ENCODE measurements at regions not wholly inside any gene's neighbourhood (a gene's known extent, or its start where the extent isn't known, plus 50 kb on each side); places are given as distances from the start of the nearest gene placed in this dataset.

DNA sequence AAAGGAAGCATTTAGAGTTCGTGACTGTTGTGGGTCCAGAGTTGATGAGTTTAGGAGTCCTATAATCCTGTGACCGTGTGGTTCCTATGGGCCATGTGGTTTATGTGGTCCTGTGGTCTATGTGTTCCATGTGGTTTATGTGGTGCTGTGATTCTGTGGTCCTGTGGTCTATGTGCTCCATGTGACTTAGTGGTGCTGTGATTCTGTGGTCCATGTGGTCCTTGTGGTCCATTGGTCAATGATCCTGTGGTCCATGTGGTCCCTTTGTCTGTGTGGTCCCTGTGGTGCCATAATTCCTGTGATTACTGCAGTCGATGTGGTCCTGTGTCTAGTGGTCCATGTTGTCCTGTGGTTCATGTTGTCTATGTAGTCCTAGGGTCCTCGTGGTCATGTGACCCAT, 167.3 kb downstream of the TMEM18 start:
- no peak for DNase-seq

DNA sequence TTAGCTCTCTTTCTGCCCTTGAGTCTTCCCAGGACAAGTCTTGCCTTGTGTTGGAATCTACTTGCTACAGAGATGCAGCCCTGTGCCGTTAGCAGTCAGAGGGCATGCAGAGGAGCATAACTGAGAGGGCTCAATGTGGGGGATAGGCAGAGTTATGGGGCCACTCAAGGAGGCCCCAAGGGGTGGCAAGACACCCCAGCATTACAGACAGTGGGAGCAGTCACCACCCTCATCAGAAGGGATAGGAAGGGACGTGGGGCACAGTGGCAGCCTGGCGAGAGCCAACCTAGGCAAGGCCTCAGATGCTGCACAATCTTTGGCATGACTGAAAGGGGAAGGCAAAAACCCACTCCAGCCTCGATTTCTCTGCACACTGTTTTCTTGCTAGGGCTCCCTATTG, 169.1 kb downstream of the TMEM18 start:
- DNase-seq = no peak

- DNase-seq = no peak
Observed at GRCh38 chr2:506866-507265, 170.3 kb downstream of the TMEM18 start.

- peak; percentile 35 for DNase-seq
Observed at GRCh38 chr2:506451-506850, 170.8 kb downstream of the TMEM18 start.

- DNase-seq = no peak
Observed at GRCh38 chr2:505941-506340, 171.3 kb downstream of the TMEM18 start.

- DNase-seq = no peak
Observed at GRCh38 chr2:503288-503999, 173.8 kb downstream of the TMEM18 start.

GRCh38 chr2:502831-503230, 174.4 kb downstream of the TMEM18 start:
- no peak for DNase-seq

GRCh38 chr2:501667-502066, 175.5 kb downstream of the TMEM18 start:
- no peak for DNase-seq

DNA sequence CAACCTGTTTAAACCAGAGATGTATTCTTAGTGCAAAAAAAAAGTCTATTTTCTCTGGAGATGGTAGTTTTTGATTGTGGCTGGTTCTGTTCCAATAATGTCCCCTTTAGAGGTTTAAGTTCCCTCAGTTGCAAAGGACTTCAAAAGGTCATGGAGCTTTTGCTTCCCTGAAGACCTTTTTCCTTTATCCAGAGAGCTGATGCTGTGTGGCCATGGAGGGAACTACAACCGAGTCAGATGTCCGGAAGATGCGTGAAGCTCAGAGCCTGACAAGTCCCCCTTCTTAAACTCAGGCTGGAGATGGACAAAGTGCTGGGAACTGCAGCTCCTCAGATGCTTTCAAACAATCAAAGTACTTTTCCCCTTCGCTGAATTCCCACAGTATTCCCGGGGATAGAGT, 176.1 kb downstream of the TMEM18 start:
- DNase-seq = no peak

GRCh38 chr2:499726-500125, 177.5 kb downstream of the TMEM18 start:
- no peak for DNase-seq

GRCh38 chr2:498493-499178, 178.6 kb downstream of the TMEM18 start:
- DNase-seq = no peak

GRCh38 chr2:497770-498492, 179.3 kb downstream of the TMEM18 start:
- no peak for DNase-seq

GRCh38 chr2:496729-497128, 180.5 kb downstream of the TMEM18 start:
- DNase-seq = no peak

DNA sequence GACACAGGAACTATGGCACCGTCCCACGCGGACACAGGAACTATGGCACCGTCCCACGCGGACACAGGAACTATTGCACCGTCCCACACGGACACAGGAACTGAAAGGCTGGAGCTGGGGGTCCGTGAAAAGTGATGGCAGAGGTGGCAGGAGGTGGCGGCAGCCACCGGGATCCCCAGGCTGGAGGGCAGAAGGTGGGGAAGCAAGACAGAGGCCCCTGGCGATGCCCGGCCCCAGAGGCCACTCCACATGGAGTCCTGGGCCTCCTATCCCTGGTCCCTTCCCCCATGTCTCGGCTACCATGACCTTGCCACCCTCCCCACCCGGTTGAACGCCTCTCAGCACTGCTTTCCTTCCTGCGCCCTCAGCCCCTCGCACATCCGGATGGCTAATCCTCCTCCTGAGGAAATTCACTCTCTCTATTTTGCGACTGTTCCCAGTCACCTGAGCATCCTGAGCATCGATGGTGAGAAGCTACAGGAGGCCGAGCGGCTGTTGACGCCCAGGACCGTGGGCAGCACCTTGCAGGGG, 181.4 kb downstream of the TMEM18 start:
- no peak for DNase-seq

DNA sequence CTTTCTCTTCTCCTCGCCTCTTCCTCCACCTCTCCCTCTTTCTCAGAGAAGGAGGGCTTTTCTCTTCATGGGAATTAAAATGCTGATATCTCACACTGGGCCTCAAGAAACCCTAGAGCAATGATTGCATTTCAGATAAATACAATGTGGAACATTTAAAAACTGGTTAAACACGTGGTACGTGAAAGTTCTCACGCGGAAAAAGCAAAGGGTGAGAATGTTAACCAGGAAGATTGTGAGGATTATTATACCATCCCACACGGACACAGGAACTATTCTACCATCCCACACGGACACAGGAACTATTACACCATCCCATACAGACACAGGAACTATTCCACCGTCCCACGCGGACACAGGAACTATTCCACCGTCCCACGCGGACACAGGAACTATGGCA, 182.4 kb downstream of the TMEM18 start:
- DNase-seq = no peak

DNA sequence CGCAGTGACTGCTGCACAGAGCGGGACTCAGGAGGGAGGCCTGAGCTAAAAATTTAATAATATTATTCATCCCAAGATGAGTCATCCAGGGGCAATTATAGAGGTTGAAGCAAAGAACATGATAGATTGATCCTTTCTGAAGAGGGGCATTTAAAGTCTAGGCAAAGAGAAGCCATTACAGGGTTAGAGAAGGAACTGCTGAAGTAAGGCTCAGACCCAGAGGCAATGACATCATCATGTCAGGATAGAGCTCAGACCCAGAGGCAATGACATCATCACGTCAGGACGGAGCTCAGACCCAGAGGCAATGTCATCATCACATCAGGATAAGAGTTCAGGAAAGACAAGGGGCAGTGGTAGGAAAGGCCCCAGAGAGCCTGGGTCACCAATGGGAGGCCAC, 184.0 kb downstream of the TMEM18 start:
- DNase-seq = no peak

GRCh38 chr2:492178-492577, 185.0 kb downstream of the TMEM18 start:
- DNase-seq = no peak

GRCh38 chr2:489838-490237, 187.4 kb downstream of the TMEM18 start:
- no peak for DNase-seq

DNA sequence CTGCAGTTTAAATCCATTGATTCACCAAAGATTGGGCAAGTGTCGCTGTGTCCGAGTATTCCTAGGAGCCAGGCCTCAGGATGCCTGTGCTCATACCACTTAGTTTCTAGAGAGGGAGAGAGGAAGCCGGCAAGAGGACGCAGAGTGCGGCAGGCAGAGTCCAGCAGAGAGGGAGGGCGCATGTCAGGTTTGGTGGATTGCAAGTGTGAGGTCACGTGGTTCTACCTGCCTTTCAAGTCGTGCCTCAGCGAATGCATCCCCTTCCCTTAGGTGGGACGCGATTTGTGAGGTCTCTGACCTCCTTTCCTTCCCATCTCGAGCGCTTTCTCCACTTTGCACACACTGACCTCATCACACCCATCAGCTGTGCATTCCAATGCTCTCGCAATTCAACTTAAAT, 188.1 kb downstream of the TMEM18 start:
- DNase-seq = no peak

DNA sequence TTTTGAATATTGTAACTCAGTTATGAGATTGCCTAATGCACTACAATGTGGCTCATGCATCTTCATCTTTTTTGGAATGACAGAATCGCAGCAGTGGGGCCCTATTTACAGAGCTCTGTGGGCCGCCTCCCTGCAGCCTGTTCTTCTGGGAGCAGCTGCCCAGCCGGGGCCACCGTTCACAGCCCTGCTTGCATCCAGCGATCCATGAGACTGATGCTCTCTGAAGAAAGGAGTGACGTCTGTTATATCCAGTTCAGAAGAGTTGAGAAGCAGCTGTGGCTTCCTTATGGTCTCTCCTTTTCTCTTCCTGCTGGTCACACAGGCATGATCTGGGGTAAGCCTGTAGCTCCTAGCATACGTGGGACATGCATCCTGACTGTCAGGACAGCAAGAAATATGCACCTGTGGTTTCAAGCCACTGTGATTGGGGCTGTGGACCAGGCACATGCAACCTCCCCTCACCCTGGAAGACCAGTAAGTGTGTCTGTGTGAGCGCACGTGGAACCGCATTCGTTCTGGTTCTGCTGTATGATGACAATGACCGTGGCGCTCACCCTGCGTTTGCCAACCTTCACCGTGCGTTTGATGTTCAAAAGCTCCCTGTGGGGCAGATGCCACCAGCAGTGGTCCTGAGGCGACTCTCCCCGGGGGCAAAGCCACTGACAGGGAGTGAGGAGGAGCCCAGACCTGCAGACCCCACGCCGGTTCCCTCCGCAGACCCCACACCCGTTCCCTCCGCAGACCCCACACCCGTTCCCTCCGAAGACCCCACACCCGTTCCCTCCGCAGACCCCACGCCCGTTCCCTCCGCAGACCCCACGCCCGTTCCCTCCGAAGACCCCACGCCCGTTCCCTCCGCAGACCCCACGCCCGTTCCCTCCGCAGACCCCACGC, 189.8 kb downstream of the TMEM18 start:
- DNase-seq = no peak

DNA sequence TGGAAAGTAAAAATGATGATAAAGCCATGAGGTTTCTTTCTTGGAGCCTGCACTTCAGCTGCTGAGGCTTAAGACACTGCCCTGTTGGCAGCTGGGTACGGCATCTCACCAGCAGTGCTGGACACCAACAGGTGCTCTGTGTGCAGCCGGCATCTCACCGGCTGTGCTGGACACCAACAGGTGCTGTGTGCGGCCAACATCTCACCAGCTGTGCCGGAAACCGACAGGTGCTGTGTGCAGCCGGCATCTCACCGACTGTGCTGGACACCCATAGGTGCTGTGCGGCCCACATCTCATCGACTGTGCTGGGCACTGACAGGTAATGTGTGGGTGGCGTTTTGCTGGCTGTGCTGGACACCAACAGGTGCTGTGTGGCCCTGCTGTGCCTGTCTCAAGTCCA, 190.8 kb downstream of the TMEM18 start:
- no peak for DNase-seq

GRCh38 chr2:481388-481787, 193.5 kb upstream of the ALKAL2 start:
- DNase-seq = no peak
